Lower leg skin (tissue), 3 donors: ENCODE measurements at regions not wholly inside any gene's neighbourhood (a gene's known extent, or its start where the extent isn't known, plus 50 kb on each side); places are given as distances from the start of the nearest gene placed in this dataset.

Source experiments
- CTCF ChIP-seq, 3 donors: fragments of 450-650 bp; IDR thresholded peaks; one replicate each; pipeline ENCODE4 v1.5.1; 2016; ENCODE audit warnings: antibody characterized with exemption in 3 of 3, mild to moderate bottlenecking in 3 of 3, moderate library complexity in 2 of 3
- POLR2A ChIP-seq, 2 donors: fragments of 450-650 bp; IDR thresholded peaks; one replicate each; pipeline ENCODE4 v1.6.1; 2016 to 2017; ENCODE audit warnings: antibody characterized with exemption in 2 of 2, mild to moderate bottlenecking in 1 of 2, moderate library complexity in 1 of 2

GRCh38 chr2:209276000-209276399 lies 147.8 kb upstream of the MAP2 start:
- TF ChIP-seq POLR2A (IDR thresholded peaks at IDR 0.05) (no peak), CTCF (IDR thresholded peaks at IDR 0.05) (no peak)
